SK-N-SH (cell line): ENCODE measurements at regions not wholly inside any gene's neighbourhood (a gene's known extent, or its start where the extent isn't known, plus 50 kb on each side); places are given as distances from the start of the nearest gene placed in this dataset.

Experiments used
- CTCF ChIA-PET: fragments of 300-600, 350-600 bp; formaldehyde crosslinking; extraction: SDS; loops from one replicate; lab custom pipeline; 2021; lab: Yijun Ruan, JAX
- POLR2A ChIA-PET: fragments of 350-600 bp; sonication (Branson Sonifier 250); formaldehyde crosslinking; extraction: SDS; loops from one replicate; lab custom pipeline; 2020; ENCODE audit warnings: antibody characterized with exemption, inconsistent platforms; lab: Yijun Ruan, JAX
- DNase-seq: peaks from one replicate; pipeline ENCODE4 v3.0.0; 2012
- H2AFZ ChIP-seq: fragments of 200-600 bp; sonication (generic); 2 replicates; pipeline ENCODE4 v1.8.1; 2016; ENCODE audit warnings: antibody characterized with exemption, mild to moderate bottlenecking, low read depth
- H3F3A ChIP-seq: fragments of 200-600 bp; sonication (generic); replicated peaks from 2 replicates; pipeline ENCODE3; 2016; ENCODE audit warnings: antibody characterized with exemption, mild to moderate bottlenecking; ENCODE audit not compliant: insufficient read depth
- H3K27ac ChIP-seq, 2 experiments: fragments of 200-500 bp in 1 of 2; fragments of 200-600 bp in 1 of 2; sonication (Bioruptor generic) in 1 of 2; sonication (generic), shearing (Covaris generic) in 1 of 2; 2 replicates each; pipeline versions ENCODE4 v1.5.1 to v1.6.1; 2014 to 2016; ENCODE audit warnings: low read depth in 2 of 2, inconsistent platforms in 1 of 2, low read length in 1 of 2, mild to moderate bottlenecking in 1 of 2, mixed read lengths in 1 of 2
- H3K27me3 ChIP-seq: fragments of 200-600 bp; sonication (generic), shearing (Covaris generic); 2 replicates; pipeline ENCODE4 v1.6.1; 2016; ENCODE audit warnings: mixed run types; ENCODE audit not compliant: insufficient read depth
- H3K36me3 ChIP-seq, 2 experiments: fragments of 200-500 bp in 1 of 2; fragments of 200-600 bp in 1 of 2; sonication (Bioruptor generic) in 1 of 2; sonication (generic) in 1 of 2; replicated peaks in 1 of 2; 2 replicates each; pipeline versions ENCODE3 to v1.5.1; 2014 to 2016; ENCODE audit warnings: low read length in 1 of 2, mild to moderate bottlenecking in 1 of 2; ENCODE audit not compliant: insufficient read depth in 2 of 2, control insufficient read depth in 1 of 2
- H3K4me1 ChIP-seq, 2 experiments: fragments of 200-500 bp in 1 of 2; fragments of 200-600 bp in 1 of 2; sonication (Bioruptor generic) in 1 of 2; sonication (generic), shearing (Covaris generic) in 1 of 2; 2 replicates each; pipeline versions ENCODE4 v1.5.1 to v1.6.1; 2014 to 2016; ENCODE audit warnings: low read depth in 1 of 2, low read length in 1 of 2, mixed run types in 1 of 2; ENCODE audit not compliant: insufficient read depth in 2 of 2, control insufficient read depth in 1 of 2
- H3K4me2 ChIP-seq: fragments of 200-600 bp; sonication (generic), shearing (Covaris generic); 2 replicates; pipeline ENCODE4 v1.6.1; 2017; ENCODE audit warnings: mixed run types
- H3K4me3 ChIP-seq, 2 experiments: fragments of 200-500 bp in 1 of 2; fragments of 200-600 bp in 1 of 2; sonication (Bioruptor generic) in 1 of 2; sonication (generic), shearing (Covaris generic) in 1 of 2; 2 replicates each; pipeline versions ENCODE4 v1.5.1 to v1.8.1; 2014 to 2016; ENCODE audit warnings: low read depth in 2 of 2, inconsistent platforms in 1 of 2, low read length in 1 of 2, mild to moderate bottlenecking in 1 of 2, mixed read lengths in 1 of 2, moderate library complexity in 1 of 2
- H3K79me2 ChIP-seq: fragments of 200-600 bp; sonication (generic); 2 replicates; pipeline ENCODE4 v1.8.1; 2017; ENCODE audit warnings: mild to moderate bottlenecking; ENCODE audit not compliant: insufficient read depth
- H3K9ac ChIP-seq: fragments of 200-600 bp; sonication (generic); 2 replicates; pipeline ENCODE4 v1.6.1; 2017; ENCODE audit warnings: mixed run types
- H3K9me2 ChIP-seq: fragments of 200-600 bp; sonication (generic); 2 replicates; pipeline ENCODE4 v1.6.1; 2017; ENCODE audit warnings: mixed run types
- H3K9me3 ChIP-seq: fragments of 200-600 bp; sonication (generic); 2 replicates; pipeline ENCODE4 v1.6.1; 2017; ENCODE audit warnings: mixed run types, mild to moderate bottlenecking, moderate library complexity
- H4K20me1 ChIP-seq: fragments of 200-600 bp; sonication (generic); 2 replicates; pipeline ENCODE4 v1.6.1; 2017; ENCODE audit warnings: mild to moderate bottlenecking, mixed run types; ENCODE audit not compliant: insufficient read depth
- CHD2 ChIP-seq: fragments of 150-350 bp; IDR thresholded peaks from 2 replicates; pipeline ENCODE4 v1.6.1; 2018; ENCODE audit warnings: low read length; ENCODE audit not compliant: partially characterized antibody
- ELF1 ChIP-seq: IDR thresholded peaks from 2 replicates; pipeline ENCODE4 v1.4.0; 2012
- EP300 ChIP-seq, 2 experiments: IDR thresholded peaks; 2 replicates each; pipeline versions ENCODE4 v1.4.0 to v1.6.1; 2012; ENCODE audit warnings: borderline replicate concordance in 1 of 2, low read depth in 1 of 2, low read length in 1 of 2
- EZH2phosphoT487 ChIP-seq: fragments of 200-600 bp; sonication (generic); IDR thresholded peaks from 2 replicates; pipeline ENCODE4 v1.6.1; 2017; ENCODE audit warnings: low read depth, mixed run types, mild to moderate bottlenecking, antibody characterized with exemption, moderate library complexity, borderline replicate concordance
- GABPA ChIP-seq: IDR thresholded peaks from 2 replicates; pipeline ENCODE4 v1.4.0; 2012; ENCODE audit warnings: low read depth, mild to moderate bottlenecking
- GATA2 ChIP-seq: sonication (generic); formaldehyde crosslinking; IDR thresholded peaks from 2 replicates; pipeline ENCODE4 v1.5.0; 2020; ENCODE audit warnings: mild to moderate bottlenecking, missing genetic modification reagents
- IRF3 ChIP-seq: fragments of 150-350 bp; IDR thresholded peaks from 2 replicates; pipeline ENCODE4 v1.6.1; 2016; ENCODE audit warnings: mild to moderate bottlenecking, low read depth, low read length
- JUND ChIP-seq: IDR thresholded peaks from 2 replicates; pipeline ENCODE4 v1.4.0; 2012
- NFIC ChIP-seq: IDR thresholded peaks from 2 replicates; pipeline ENCODE4 v1.4.0; 2012; ENCODE audit warnings: borderline replicate concordance
- POLR2AphosphoS5 ChIP-seq: IDR thresholded peaks from 2 replicates; pipeline ENCODE4 v1.6.1; 2012; ENCODE audit warnings: low read depth, low read length
- RAD21 ChIP-seq: IDR thresholded peaks from 2 replicates; pipeline ENCODE4 v1.6.1; 2012; ENCODE audit warnings: mild to moderate bottlenecking, low read length
- RCOR1 ChIP-seq: fragments of 150-350 bp; IDR thresholded peaks from 2 replicates; pipeline ENCODE4 v1.6.1; 2017; ENCODE audit warnings: antibody characterized with exemption, low read length
- REST ChIP-seq: IDR thresholded peaks from 2 replicates; pipeline ENCODE4 v1.6.1; 2012; ENCODE audit warnings: mild to moderate bottlenecking, low read depth, low read length, moderate library complexity
- RFX5 ChIP-seq: IDR thresholded peaks from 2 replicates; pipeline ENCODE4 v1.6.1; 2012; ENCODE audit warnings: mild to moderate bottlenecking, improper control_type of control experiment, low read length
- RXRA ChIP-seq: IDR thresholded peaks from 2 replicates; pipeline ENCODE4 v1.4.0; 2012; ENCODE audit warnings: low read depth, mild to moderate bottlenecking, borderline replicate concordance
- SIN3A ChIP-seq: IDR thresholded peaks from 2 replicates; pipeline ENCODE4 v1.6.1; 2012; ENCODE audit warnings: low read depth, mild to moderate bottlenecking, low read length, moderate library complexity, borderline replicate concordance
- TEAD4 ChIP-seq: IDR thresholded peaks from 2 replicates; pipeline ENCODE4 v1.4.0; 2012; ENCODE audit warnings: mild to moderate bottlenecking, borderline replicate concordance; ENCODE audit not compliant: insufficient read depth
- USF1 ChIP-seq: IDR thresholded peaks from 2 replicates; pipeline ENCODE4 v1.4.0; 2012; ENCODE audit warnings: low read depth, borderline replicate concordance
- YY1 ChIP-seq: IDR thresholded peaks from 2 replicates; pipeline ENCODE4 v1.4.0; 2012; ENCODE audit warnings: low read depth, mild to moderate bottlenecking
- WGBS: methylation state at CpG from one replicate; pipeline ENCODE4 v1.1.6; 2017; ENCODE audit warnings: low lambda C conversion rate; 5-methylcytosine and 5-hydroxymethylcytosine counted together
- TF ChIP-seq, protein P1 (sequence below): fragments of 150-350 bp; IDR thresholded peaks from 2 replicates; pipeline ENCODE4 v1.6.1; 2017; ENCODE audit warnings: antibody characterized with exemption, low read length, low read depth, borderline replicate concordance

DNA sequence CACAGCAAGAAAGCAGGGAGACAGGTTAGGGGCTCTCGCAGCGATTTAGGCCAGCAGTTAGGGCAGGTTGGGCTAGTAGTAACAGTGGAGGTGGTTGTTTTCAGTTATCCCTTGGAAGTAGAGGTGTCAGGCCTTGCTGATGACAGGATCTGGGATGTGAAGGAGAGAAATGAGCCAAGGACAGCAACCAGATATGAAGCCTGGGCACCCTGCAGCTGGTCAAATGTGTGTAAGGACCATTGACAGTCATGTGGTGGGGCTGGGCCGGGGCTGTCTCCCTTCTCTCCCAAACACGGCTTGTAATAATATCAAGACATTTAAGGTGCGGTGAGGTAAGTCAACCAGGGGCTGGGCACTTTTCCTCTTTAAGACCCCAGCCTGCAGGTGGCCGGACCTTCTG is 112.5 kb upstream of the IGFBP3 start:
- Histone ChIP-seq H3K36me3 (no peaks in the 10 kb centered on the region), H4K20me1 (no peaks in the 10 kb centered on the region), H3K27me3 (no peaks in the 10 kb centered on the region), H3K79me2 (no peaks in the 10 kb centered on the region), H3K9me3 (no peaks in the 10 kb centered on the region), H3K4me1 (peaks cover 0 to 11% of the 10 kb centered on the region in 2 experiments; a peak in 2 of 4 replicates), H3K27ac (no peak overlapping the region), H3K4me3 (no peak overlapping the region), H3K4me2 (no peak overlapping the region), H3K9ac (no peak overlapping the region), H3F3A (no peaks in the 10 kb centered on the region), H2AFZ (no peak overlapping the region), H3K9me2 (no peaks in the 10 kb centered on the region)
- ChIA-PET POLR2A (no interaction called here), CTCF (interaction anchor here (0.7 to 1.0 kb wide), 2 partner anchors 23 to 639 kb away, joined by 3 read pairs; no protein-coding TSS in a partner anchor)
- no peak for DNase-seq
- 91% methylated on average over 6 of the region's 6 CpGs for WGBS
- TF ChIP-seq RFX5 (no peak), YY1 (no peak), TEAD4 (no peak), IRF3 (no peak), NFIC (no peak), JUND (no peak), REST (no peak), CHD2 (no peak), POLR2AphosphoS5 (no peak), RCOR1 (no peak), GATA2 (CRISPR knock-in tag) (no peak), EP300 (IDR thresholded peaks at IDR 0.05; ENCODE audit: borderline replicate concordance in 1 of 2, low read depth in 1 of 2, low read length in 1 of 2) (no peak), EZH2phosphoT487 (no peak), GABPA (no peak), ELF1 (no peak), USF1 (no peak), RXRA (no peak), RAD21 (no peak), SIN3A (no peak)
- TF ChIP-seq, protein P1, sequence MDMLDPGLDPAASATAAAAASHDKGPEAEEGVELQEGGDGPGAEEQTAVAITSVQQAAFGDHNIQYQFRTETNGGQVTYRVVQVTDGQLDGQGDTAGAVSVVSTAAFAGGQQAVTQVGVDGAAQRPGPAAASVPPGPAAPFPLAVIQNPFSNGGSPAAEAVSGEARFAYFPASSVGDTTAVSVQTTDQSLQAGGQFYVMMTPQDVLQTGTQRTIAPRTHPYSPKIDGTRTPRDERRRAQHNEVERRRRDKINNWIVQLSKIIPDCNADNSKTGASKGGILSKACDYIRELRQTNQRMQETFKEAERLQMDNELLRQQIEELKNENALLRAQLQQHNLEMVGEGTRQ: no peak
